A673 (cell line): ENCODE measurements at regions not wholly inside any gene's neighbourhood (a gene's known extent, or its start where the extent isn't known, plus 50 kb on each side); places are given as distances from the start of the nearest gene placed in this dataset.

Experiments used
- BruUV-seq: library from RNA; stranded (reverse); fragments of 400-500 nt; replicated peaks from 2 replicates; lab custom pipeline; 2021; lab: Mats Ljungman, UMichigan
- CTCF ChIA-PET: fragments of 300-600 bp; sonication (Branson Sonifier 250); formaldehyde crosslinking; loops from one replicate; lab custom pipeline; 2022; ENCODE audit warnings: antibody characterized with exemption; lab: Charles Lee
- POLR2A ChIA-PET: fragments of 300-600 bp; sonication (Branson Sonifier 250); formaldehyde crosslinking; loops from one replicate; lab custom pipeline; 2022; ENCODE audit warnings: antibody characterized with exemption; ENCODE audit not compliant: low non-redundant PET; lab: Charles Lee
- DNase-seq: peaks from one replicate; pipeline ENCODE4 v3.0.0-alpha.2; 2015; ENCODE audit warnings: low spot score
- H3K27ac ChIP-seq: fragments of 200-600 bp; sonication (generic); 2 replicates; pipeline ENCODE4 v1.5.1; 2016; ENCODE audit warnings: mixed run types, low read depth, mild to moderate bottlenecking, mixed read lengths, antibody characterized with exemption, low read length; ENCODE audit not compliant: poor library complexity, severe bottlenecking
- H3K27me3 ChIP-seq: fragments of 200-600 bp; sonication (generic); replicated peaks from 2 replicates; pipeline ENCODE4 v1.6.1; 2017; ENCODE audit warnings: mixed run types, low read depth, mild to moderate bottlenecking, mixed read lengths, antibody characterized with exemption, low read length; ENCODE audit not compliant: insufficient read depth, poor library complexity
- H3K36me3 ChIP-seq: fragments of 200-600 bp; sonication (generic); 2 replicates; pipeline ENCODE4 v1.6.1; 2016; ENCODE audit warnings: mixed run types, mild to moderate bottlenecking, mixed read lengths, antibody characterized with exemption, low read length; ENCODE audit not compliant: insufficient read depth, poor library complexity, severe bottlenecking
- H3K4me1 ChIP-seq: fragments of 200-600 bp; sonication (generic); 2 replicates; pipeline ENCODE4 v1.6.1; 2017; ENCODE audit warnings: mixed run types, mild to moderate bottlenecking, mixed read lengths, antibody characterized with exemption, low read length; ENCODE audit not compliant: insufficient read depth, poor library complexity, severe bottlenecking
- H3K4me3 ChIP-seq: fragments of 200-600 bp; sonication (generic); 2 replicates; pipeline ENCODE4 v1.5.1; 2016; ENCODE audit warnings: low read depth, mixed run types, mild to moderate bottlenecking, mixed read lengths, low read length; ENCODE audit not compliant: poor library complexity, severe bottlenecking
- H3K9me3 ChIP-seq: fragments of 200-600 bp; sonication (generic); 2 replicates; pipeline ENCODE4 v1.6.1; 2016; ENCODE audit warnings: mixed run types, low read depth, mild to moderate bottlenecking, mixed read lengths, antibody characterized with exemption, low read length; ENCODE audit not compliant: poor library complexity, severe bottlenecking
- CTCF ChIP-seq: fragments of 300-800, 200-600 bp; sonication (generic); conservative IDR thresholded peaks from 2 replicates; pipeline ENCODE4 v1.5.1; 2017; ENCODE audit warnings: low read depth, mild to moderate bottlenecking, antibody characterized with exemption, low read length, moderate library complexity, mixed read lengths
- EZH2 ChIP-seq: fragments of 200-600 bp; sonication (generic); IDR thresholded peaks from 2 replicates; pipeline ENCODE4 v1.6.1; 2017; ENCODE audit warnings: borderline replicate concordance, low read depth, mild to moderate bottlenecking, mixed read lengths, antibody characterized with exemption, low read length; ENCODE audit not compliant: poor library complexity, severe bottlenecking
- intact Hi-C: fragments of 100-400 bp; cut with micrococcal nuclease; formaldehyde crosslinking; loops from one replicate; pipeline ENCODE4 v1.10.0; 2022; ENCODE audit not compliant: unreplicated experiment

- Histone ChIP-seq H3K27ac (no peak overlapping the region), H3K9me3 (no peaks in the 10 kb centered on the region), H3K4me1 (no peaks in the 10 kb centered on the region), H3K27me3 (no peaks in the 10 kb centered on the region), H3K36me3 (no peaks in the 10 kb centered on the region), H3K4me3 (no peak overlapping the region)
- ChIA-PET POLR2A (no interaction called here), CTCF (no interaction called here)
- TF ChIP-seq EZH2 (no peak), CTCF (no peak)
- no peak for DNase-seq
- no TSS peak for BruUV-seq
- intact Hi-C loops: no loop called here
These were observed 64.8 kb upstream of the HIF1A start for GRCh38 chr14:61630399-61631044.

GRCh38 chr14:61631045-61631687 lies 64.1 kb upstream of the HIF1A start:
- Histone ChIP-seq H3K27ac (no peak overlapping the region), H3K9me3 (no peaks in the 10 kb centered on the region), H3K27me3 (no peaks in the 10 kb centered on the region), H3K4me1 (no peaks in the 10 kb centered on the region), H3K36me3 (no peaks in the 10 kb centered on the region), H3K4me3 (no peak overlapping the region)
- intact Hi-C loops: no loop called here
- no peak for DNase-seq
- ChIA-PET POLR2A (no interaction called here), CTCF (no interaction called here)
- no TSS peak for BruUV-seq
- TF ChIP-seq EZH2 (no peak), CTCF (no peak)

- no peak overlapping the region for H3K27ac ChIP-seq
- H3K9me3 ChIP-seq: no peaks in the 10 kb centered on the region
- H3K4me3 ChIP-seq: no peak overlapping the region
- H3K27me3 ChIP-seq: no peaks in the 10 kb centered on the region
- CTCF ChIA-PET: no interaction called here
- BruUV-seq: no TSS peak
- intact Hi-C loops: no loop called here
- no peak for TF ChIP-seq CTCF
- H3K4me1 ChIP-seq: no peaks in the 10 kb centered on the region
- no peak for DNase-seq
- POLR2A ChIA-PET: no interaction called here
- no peaks in the 10 kb centered on the region for H3K36me3 ChIP-seq
These were observed 62.9 kb upstream of the HIF1A start for GRCh38 chr14:61632401-61632800.
